Thoracic aorta (tissue), 2 donors: ENCODE measurements at regions not wholly inside any gene's neighbourhood (a gene's known extent, or its start where the extent isn't known, plus 50 kb on each side); places are given as distances from the start of the nearest gene placed in this dataset.

Experiments
- ATAC-seq: fragments of 150-250 bp; one replicate; pipeline ENCODE4 v1.8.0; 2017; ENCODE audit warnings: low read depth; ENCODE audit not compliant: insufficient number of reproducible peaks, low FRiP score
- DNase-seq: peaks from one replicate; pipeline ENCODE4 v3.0.0-alpha.2; 2020; ENCODE audit warnings: low spot score
- H3K27ac ChIP-seq, 2 donors: fragments of 200-600 bp; sonication (generic); 1 replicate in 1 of 2; 2 replicates in 1 of 2; pipeline ENCODE4 v1.5.1; 2016; ENCODE audit warnings: mild to moderate bottlenecking in 2 of 2, moderate library complexity in 2 of 2
- H3K27me3 ChIP-seq: fragments of 200-600 bp; sonication (generic); replicated peaks from 2 replicates; pipeline ENCODE4 v1.6.0; 2016; ENCODE audit warnings: mild to moderate bottlenecking; ENCODE audit not compliant: insufficient read depth
- H3K36me3 ChIP-seq: fragments of 200-600 bp; sonication (generic); one replicate; pipeline ENCODE4 v1.5.1; 2016
- H3K4me1 ChIP-seq, 2 donors: fragments of 200-600 bp; sonication (generic); 1 replicate in 1 of 2; 2 replicates in 1 of 2; pipeline versions ENCODE4 v1.5.1 to v1.6.0; 2016; ENCODE audit warnings: low read depth in 2 of 2, mild to moderate bottlenecking in 1 of 2; ENCODE audit not compliant: control insufficient read depth in 1 of 2
- H3K4me3 ChIP-seq: fragments of 200-600 bp; sonication (generic); 2 replicates; pipeline ENCODE4 v1.5.1; 2016; ENCODE audit warnings: mild to moderate bottlenecking
- H3K9me3 ChIP-seq: fragments of 200-600 bp; sonication (generic); 2 replicates; pipeline ENCODE4 v1.5.1; 2016
- CTCF ChIP-seq: fragments of 200-600 bp; sonication (generic); IDR thresholded peaks from one replicate; pipeline ENCODE4 v1.5.1; 2019; ENCODE audit warnings: antibody characterized with exemption

- no peak overlapping the region for H3K27ac ChIP-seq
- H3K4me3 ChIP-seq, result no peak overlapping the region
- H3K9me3 ChIP-seq, result no peaks in the 10 kb centered on the region
- H3K27me3 ChIP-seq, result no peaks in the 10 kb centered on the region
- no peak for TF ChIP-seq CTCF
- no peaks in the 10 kb centered on the region for H3K4me1 ChIP-seq
- ATAC-seq (no peak), DNase-seq (no peak)
- H3K36me3 ChIP-seq, result no peaks in the 10 kb centered on the region
These were observed 98.8 kb upstream of the CACNA1A start for GRCh38 chr19:13604902-13605586.

- no peak for TF ChIP-seq CTCF
- no peak for DNase-seq
These were observed 94.5 kb upstream of the CACNA1A start for GRCh38 chr19:13600802-13601201.

GRCh38 chr19:13600091-13600490 lies 93.8 kb upstream of the CACNA1A start:
- H3K27me3 ChIP-seq, result no peaks in the 10 kb centered on the region
- H3K9me3 ChIP-seq, result no peaks in the 10 kb centered on the region
- H3K4me3 ChIP-seq, result no peak overlapping the region
- H3K36me3 ChIP-seq, result no peaks in the 10 kb centered on the region
- no peak for TF ChIP-seq CTCF
- no peaks in the 10 kb centered on the region for H3K4me1 ChIP-seq
- H3K27ac ChIP-seq, result no peak overlapping the region
- no peak for DNase-seq
- ATAC-seq, result no peak

More at GRCh38 chr19:13600802-13601201, 94.5 kb upstream of the CACNA1A start:
- Histone ChIP-seq H3K4me1 (no peaks in the 10 kb centered on the region), H3K9me3 (no peaks in the 10 kb centered on the region), H3K36me3 (no peaks in the 10 kb centered on the region), H3K27ac (no peak overlapping the region), H3K27me3 (no peaks in the 10 kb centered on the region), H3K4me3 (no peak overlapping the region)
- no peak for ATAC-seq

- Histone ChIP-seq H3K4me1 (no peaks in the 10 kb centered on the region), H3K27me3 (no peaks in the 10 kb centered on the region), H3K36me3 (no peaks in the 10 kb centered on the region), H3K27ac (no peak overlapping the region), H3K4me3 (no peak overlapping the region), H3K9me3 (no peaks in the 10 kb centered on the region)
- TF ChIP-seq CTCF, result no peak
- ATAC-seq, result no peak
- DNase-seq, result no peak
These were observed 93.4 kb upstream of the CACNA1A start for GRCh38 chr19:13599681-13600080.

GRCh38 chr19:13598098-13598497 lies 91.8 kb upstream of the CACNA1A start:
- Histone ChIP-seq H3K4me3 (no peak overlapping the region), H3K27me3 (no peaks in the 10 kb centered on the region), H3K4me1 (no peaks in the 10 kb centered on the region), H3K9me3 (no peaks in the 10 kb centered on the region), H3K36me3 (no peaks in the 10 kb centered on the region), H3K27ac (no peak overlapping the region)
- ATAC-seq (no peak), DNase-seq (no peak)
- no peak for TF ChIP-seq CTCF
